Fibroblast of the conjunctiva (primary cell): ENCODE measurements at regions not wholly inside any gene's neighbourhood (a gene's known extent, or its start where the extent isn't known, plus 50 kb on each side); places are given as distances from the start of the nearest gene placed in this dataset.
A peak's percentile ranks its signal among the peaks of the same experiment; 100 is the strongest.
"Not testable (repeated sequence)": the region's sequence is repeated elsewhere in the genome, so short reads cannot be mapped to it uniquely, and the experiment has no call there.

Source experiments
- DNase-seq: peaks from one replicate; pipeline ENCODE4 v3.0.0-alpha.2; 2010; ENCODE audit warnings: low read depth

DNA sequence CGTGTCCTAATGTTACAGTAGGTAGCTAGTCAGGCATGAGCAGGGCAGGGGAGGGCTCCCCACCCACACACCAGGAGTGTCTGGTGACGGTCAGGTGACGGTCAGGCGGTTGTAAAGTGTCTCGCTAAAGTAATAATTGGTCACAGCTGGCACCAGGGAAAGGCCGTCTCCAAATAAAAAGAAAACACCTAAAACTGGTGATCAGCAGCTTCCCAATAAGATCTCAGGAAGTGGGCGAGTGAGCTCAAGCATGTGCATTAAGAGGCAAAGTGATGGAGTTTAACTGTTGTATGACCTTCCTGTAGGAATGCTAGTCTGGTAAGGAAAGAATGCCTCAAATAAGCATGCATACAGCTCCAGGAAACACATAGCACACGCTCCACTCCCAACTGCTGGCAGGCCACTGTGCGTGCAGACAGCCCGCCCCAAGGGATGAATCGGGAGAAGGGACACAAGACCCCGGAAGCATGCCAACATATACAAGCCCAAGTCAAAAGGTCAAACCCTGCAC, 177.1 kb downstream of the RNF144A start:
- DNase-seq, result no peak

DNA sequence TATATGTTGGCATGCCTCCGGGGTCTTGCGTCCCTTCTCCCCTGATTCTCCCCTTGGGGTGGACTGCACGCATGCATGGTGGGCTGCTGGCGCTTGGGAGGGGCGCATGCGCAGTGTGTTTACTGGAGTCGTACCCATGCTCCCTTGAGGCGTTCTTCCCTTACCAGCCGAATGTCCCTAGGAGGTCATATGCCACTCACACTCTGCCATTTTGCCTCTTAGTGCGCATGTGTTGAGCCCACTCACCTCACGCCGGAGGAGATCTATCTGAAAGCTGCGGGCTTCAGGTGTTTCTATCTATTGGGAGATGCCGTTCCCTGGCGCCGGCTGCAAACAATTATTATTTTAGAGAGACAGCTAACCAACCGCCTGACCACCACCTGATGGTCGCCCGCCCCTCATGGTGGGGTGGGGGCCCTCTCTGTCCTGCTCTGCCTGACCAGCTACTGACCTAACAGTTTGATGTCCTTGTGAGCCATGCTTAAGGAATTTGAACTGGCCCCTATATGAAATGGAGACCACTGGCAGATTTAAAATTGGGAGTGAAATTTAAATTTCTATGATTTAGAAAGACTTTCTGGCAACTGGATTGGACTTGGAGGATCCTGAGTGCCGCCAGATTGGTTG, 179.6 kb downstream of the RNF144A start:
- DNase-seq, result no peak

DNA sequence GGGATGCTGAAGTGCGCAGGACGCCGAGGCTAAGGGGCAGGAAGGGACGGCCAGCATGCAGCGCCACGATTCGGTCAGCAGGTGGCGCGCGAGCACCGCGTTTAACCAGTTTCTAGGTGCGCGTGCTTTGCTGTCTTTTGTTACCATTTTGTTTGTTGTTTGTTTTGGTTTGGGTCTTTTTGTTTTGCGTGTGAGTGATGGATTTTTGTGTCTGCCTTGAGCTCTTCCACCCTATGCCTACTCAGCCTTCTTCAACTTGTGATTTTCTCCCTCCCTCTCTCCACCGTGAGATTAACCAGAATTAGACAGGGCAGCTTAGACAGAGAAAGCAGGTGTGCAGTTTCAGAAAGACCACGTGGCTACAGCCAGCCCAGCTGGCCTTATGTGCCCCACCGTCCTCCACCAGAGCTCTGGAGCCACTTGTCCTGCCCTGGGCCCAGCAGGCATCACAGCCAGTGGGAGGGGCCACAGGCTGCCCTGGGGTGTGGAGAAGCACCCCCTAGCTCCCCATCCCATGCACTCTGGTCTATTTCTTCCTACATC, 180.2 kb downstream of the RNF144A start:
- DNase-seq, result peak; percentile 36

DNA sequence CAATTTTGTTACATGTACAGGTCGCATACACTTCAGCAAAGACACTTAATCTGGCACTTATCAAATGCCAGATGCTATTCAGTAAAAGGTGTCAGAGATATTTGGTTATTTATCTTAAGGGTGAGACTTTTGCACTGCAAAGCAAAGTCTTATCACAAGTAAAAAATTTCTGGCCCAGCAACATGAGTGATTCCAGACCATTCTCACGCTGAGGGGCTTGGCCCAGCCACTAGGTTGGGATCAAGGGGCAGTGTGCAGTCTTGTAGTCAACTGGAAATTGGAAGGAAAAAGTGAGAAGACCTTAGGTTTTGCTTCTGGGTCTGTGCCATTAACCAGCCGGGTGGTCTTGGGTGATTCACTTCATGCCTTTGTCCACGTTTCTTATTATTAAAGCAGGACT, 181.6 kb downstream of the RNF144A start:
- DNase-seq, result no peak

DNA sequence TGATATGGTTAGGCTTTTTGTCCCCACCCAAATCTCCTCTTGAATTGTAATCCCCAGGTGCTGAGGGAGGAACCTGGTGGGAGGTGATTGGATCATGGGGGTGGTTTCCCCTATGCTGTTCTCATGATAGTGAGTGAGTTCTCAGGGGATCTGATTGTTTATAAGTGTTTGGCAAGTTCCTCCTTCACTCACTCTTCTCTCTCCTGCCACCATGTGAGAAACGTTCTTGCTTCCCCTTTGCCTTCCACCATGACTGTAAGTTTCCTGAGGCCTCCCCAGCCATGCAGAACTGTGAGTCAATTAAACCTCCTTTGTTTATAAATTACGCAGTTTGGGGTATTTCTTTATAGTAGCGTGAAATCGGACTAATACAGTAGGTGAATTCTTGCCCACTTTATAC, 182.5 kb downstream of the RNF144A start:
- DNase-seq, result not testable (repeated sequence)

DNA sequence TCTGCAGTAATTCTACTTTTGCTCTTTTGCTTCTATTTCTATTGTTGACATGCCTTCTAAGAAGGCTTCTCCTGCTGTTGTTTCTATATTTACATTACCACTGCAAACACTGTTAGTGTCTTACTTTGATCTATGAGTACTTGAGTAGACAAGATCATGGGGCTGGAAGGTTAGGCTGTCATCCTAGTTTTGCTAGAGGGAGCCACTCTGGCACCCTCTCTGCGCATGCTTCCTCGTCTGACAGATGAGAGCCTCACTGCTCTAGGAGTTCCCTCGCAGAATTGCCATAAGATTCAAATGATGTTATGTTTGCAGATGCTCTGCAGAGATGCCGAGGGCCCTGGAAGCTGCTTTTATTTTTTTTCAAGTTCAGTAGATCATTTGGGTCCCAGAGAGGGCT, 185.6 kb downstream of the RNF144A start:
- DNase-seq, result no peak

DNA sequence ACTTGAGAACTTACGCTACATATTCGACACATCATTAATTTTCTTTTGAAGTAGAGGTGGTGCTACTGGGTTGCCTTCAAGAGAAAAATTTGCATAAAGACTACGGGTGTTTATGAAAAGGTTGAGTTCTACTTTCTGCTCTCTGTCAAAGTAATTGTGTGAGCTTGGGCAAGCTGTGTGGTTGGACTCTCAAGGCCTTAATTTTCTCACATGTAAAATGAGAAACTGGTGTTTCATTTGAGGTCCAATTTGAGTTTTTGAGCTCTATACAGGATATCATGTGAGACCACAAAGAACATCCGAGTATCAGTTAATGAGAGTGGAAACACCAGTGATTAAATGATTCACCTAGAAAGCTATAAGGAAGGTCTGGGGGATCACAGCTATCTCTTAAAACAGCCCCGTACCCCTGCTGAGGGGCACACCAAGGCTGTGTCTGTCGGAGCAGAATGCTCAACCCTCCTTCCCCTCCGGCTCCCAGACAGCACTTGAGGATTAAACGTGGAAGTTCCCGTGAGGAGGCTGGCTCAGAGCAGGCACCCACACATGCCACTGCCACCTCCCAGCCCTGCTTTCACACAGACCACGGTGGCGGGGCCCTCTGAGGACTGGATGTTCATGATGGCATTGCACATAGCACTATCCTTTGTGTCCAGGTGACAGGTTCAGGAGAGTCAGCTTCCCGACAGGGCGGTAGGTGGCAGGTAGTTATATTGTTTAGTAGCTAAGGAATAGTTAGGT, 191.8 kb downstream of the RNF144A start:
- no peak for DNase-seq

DNA sequence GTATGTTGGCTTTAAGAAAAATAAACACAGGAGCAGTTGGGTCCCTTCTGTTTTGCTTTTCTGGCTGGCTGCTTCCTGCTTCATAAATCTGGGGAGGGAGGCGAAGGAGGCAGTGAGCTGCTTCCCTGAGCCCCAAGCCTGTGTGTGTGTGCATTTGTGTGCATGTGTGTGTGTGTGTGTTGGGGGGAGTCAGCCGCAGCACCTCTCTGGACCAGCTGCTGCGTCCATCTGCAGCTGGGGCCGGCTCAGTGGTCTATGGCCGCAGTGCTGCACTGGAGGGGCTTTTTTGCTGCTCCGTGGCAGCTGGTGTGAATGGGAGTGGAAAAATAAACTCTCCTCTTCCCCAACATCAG, 192.3 kb downstream of the RNF144A start:
- DNase-seq, result no peak

DNA sequence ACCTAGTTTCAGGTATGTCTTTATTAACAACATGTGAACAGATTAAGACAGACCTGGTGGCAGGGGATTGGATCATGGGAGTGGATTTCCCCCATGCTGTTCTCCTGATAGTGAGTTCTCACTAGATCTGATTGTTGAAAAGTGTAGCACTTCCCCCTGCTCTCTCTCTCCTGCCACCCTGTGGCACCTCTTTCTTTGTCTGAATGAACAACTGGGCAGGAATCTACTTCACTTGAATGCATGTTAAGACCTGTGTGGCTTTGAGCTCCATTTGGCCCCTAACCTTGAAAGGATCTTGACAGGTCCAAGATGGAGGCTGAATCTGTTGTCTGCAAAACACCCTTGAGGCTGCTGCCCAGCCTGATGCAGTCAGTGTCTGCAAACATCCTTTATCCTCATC, 194.4 kb downstream of the RNF144A start:
- no peak for DNase-seq

DNA sequence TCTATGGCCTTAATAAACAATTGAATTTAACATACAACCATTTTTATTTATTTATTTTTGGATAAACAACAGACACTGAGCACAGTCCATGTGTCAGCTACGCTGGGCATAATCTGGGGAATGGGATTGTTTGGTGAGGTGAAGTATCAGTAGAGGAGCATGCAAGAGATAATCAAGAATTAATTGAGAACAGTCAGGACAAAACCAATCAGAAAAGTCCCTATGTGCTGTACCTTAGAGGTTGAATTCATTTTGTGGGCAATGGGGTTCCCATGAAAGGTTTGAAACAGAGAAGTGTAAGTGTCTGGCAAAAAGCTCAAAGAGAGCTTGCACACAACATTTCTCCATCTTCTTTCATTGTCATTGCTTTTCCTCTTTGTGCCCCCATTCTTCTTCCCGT, 198.2 kb downstream of the RNF144A start:
- no peak for DNase-seq

DNA sequence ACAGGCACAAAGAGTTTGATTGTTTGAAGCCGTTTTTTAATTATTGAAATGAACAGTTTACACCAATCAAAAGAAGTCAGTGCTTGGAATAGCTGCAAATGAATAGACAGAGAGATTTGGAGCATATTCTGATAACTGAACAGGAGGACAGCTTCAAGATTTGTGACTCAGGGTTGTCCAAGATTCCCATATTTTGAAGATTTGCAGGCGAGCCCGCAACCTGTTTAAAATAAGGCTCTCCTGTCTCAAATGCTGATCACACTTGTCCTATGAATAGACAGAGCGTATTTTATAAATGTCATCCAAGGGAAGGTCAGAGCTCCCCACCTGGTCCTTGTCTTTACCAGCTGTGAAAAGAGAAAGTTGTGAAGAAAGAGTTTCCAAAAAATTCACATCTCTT, 198.7 kb downstream of the RNF144A start:
- DNase-seq, result no peak

DNA sequence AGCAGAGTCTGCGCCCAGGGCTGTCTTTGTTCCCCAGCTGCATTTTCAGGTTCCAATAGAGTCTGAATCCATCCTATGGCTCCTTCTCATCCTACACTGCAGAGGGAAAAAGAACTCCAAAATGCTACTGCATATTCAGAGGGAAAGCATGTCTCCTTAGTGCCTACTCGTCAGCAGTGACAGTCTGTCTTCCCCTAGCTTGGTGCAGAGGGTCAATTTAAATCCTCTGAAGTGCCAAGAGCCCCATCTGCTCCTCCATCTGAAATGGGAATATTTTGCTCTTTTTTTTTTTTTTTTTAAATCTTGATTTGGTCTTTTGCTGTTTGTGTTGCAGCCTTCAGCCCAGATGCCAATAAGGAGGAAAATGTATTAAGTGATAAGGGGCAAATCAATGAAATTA, 199.3 kb downstream of the RNF144A start:
- no peak for DNase-seq

DNA sequence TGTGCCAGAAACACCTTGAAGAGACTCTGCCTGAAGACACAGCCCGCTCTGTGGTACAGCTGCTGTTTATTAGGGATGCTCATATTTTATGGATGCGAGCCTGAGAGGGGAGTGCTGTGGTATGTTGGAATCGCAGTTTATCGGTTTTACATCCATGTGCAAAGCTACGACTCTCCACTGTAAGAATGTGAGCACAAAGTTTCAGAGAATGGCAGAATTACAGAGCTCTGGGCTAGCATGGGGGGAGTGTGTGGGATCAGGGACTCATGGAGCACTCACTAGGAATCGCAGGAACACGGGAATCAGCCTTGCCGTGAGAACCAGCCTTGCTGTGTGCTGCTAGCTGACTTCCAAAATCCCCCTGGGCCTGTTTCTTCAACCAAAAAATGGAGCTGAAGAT, 199.9 kb downstream of the RNF144A start:
- DNase-seq, result no peak

DNA sequence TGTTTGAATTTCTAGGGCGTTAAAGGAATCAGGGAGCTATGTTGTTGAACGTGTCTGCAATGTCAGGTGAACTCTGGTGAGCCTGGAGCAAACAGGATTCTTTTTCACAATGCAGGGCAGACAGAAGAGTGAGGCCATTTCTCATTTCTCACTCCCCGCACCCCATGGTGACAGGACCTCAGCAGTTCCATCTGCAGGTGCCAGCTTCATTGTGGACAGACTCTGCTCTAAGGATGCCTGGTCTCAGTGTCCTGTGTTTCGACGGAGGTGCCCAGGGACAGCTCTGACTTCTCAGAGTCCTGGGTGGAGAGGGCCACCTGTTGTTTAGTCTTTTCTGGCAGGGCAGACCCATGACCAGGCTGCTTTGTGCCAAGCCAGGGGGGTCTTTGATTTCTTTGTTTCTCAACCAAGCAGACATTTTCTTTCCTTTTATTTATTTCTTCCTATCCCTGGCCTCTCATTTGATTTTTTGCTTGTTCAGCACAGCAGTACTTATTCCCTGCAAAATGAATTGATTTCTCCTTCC, 201.5 kb downstream of the RNF144A start:
- no peak for DNase-seq

DNA sequence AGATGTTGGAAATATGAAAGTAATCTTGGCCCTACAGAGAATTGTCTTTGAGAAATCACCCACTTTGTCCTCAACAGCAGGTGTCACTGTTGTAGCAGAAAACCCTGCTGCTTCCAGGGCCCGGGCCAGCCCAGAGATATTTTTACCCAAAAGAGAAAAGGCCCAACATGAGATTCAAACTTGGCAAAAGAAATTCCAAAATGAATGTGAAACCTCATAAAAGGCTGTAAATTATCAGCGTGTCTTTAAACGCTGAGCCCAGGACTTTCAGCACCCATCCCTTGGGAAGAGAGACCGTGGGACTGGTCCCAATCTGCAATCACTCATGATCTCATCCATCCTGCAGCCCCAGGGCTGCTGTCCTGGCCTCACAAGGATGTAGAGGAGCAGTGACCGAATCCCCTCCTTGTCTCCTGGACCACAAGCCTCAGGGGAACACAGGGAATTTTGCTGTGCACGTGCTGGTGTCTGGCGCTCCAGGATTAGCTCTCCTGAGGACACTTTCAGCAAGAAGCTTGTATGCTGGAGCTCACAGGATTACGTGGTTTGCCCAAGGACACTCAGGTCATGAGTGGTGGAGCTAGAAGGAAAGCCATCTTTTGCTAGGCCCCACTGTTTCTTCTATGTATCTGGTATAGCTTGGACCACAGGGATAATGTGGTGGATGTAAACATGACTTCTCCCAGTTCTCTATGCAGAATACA, 202.1 kb downstream of the RNF144A start:
- peak; percentile 10 for DNase-seq

DNA sequence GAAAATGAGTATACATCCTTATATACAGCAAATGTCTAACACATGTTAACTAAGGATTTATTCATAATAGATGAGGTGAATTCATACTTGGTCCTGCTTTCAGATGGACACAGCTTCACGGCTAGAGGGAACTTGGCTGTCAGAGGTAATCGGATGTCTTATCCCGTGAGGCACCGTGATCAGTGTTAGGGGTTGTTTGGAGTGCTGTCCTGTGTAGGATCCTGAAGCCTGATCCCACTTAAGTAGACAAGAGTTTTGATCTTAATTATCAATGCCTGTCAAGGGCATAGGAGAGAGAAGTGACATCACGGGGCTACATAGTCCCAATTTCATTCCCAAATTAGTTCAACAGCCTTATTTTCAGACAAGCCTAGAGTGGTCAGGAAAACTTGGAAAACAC, 204.6 kb downstream of the RNF144A start:
- no peak for DNase-seq

DNA sequence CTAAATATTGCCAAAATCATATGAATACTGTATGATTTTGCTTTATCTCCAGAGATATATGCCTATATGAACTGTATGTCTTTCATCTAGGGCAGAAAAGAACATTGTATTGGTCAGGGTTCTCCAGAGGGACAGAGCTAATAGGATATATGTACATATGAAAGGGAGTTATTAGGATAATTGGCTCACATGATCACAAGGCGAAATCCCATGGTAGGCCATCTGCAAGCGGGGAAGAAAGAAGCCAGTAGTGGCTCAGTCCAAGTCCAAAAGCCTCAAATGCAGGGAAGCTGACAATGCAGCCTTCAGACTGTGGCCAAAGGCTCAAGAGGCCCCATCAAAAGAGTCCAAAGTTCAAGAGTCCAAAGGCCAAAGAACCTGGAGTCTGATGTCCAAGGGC, 209.9 kb downstream of the RNF144A start:
- no peak for DNase-seq

DNA sequence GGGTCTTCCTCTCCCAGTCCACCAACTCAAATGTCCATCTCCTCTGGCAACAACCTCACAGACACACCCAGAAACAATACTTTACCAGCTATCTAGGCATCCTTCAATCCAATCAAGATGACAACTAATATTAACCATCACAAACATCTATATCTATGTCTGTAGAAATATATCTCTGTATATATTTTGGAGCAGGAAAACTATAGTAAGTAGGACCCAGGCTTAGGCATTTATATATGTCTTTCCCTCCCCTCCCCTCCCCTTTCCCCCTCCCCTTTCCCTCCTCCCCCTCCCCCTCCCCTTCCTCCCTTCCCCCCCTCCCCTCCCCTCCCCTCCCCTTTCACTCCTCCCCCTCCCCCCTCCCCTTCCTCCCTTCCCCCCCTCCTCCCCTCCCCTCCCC, 210.5 kb downstream of the RNF144A start:
- DNase-seq, result no peak

DNA sequence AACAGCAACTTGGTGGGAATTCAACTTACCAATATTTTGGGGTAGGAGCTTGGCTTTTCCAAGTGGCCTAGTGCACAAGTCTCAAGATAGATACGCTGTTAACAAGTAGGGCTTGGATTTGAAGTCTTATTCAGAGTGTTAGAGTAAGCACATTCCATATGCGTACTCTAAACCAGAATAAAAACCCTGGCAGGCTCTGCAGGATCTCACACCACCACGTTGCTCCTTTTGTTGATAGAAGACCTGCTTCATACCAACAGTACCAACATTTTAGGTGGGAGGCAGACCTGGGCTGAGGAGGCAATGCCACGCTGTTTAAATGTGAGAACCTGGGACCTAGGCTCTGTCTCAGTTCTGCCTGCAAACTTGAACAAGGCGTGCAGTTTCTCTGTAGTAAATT, 214.0 kb downstream of the RNF144A start:
- DNase-seq, result no peak

DNA sequence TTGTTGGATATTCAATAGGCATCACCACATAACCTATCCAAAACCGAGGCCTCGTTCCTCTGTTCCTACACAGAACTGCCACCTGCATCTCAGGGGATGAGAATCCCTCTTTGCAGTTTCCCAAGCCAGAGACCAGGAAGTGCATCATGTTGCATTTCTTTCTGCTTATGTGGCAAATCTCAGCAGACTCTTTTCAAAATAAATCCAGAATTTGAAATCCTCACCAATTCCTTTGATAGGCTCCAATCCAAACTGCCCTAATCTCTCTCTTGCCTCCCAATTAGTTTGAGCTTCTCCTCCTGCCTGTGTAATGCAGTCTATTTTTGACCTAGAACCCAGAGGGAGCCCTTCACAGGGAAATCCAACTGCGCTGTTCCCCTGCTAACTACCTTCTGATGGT, 215.5 kb downstream of the RNF144A start:
- DNase-seq, result no peak

DNA sequence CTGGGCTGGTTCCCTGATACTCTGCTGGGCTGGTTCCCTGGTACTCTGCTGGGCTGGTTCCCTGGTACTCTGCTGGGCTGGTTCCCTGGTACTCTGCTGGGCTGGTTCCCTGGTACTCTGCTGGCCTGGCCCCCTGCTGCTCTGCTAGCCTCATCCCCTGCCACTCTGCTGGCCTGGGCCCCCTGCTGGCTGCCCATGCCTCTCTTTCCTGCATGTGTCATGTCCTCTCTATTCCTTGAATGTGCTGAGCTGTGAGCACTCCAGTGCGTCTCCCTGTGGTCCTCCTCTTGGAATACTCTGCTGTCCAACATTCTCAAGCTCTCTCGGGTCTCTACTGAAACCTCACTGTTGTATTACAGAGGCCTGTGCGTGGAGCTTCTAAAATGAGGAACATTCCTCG, 216.3 kb downstream of the RNF144A start:
- no peak for DNase-seq

DNA sequence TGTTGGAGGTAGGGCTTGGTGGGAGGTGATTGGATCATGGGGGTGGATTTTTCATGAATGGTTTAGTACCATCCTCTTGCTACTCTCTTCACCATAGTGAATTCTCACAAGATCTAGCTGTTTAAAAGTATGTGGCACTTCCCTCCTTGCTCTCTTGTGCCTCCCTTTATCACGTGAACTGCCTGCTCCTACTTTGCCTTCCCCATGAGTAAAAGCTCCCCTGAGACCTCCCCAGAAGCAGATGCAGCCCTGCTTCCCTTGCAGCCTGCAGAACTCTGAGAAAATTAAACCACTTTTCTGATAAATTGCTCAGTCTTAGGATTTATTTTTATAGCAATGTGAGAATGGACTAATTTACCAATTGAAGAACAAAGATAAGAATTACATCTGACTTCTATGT, 223.1 kb downstream of the RNF144A start:
- DNase-seq, result no peak

DNA sequence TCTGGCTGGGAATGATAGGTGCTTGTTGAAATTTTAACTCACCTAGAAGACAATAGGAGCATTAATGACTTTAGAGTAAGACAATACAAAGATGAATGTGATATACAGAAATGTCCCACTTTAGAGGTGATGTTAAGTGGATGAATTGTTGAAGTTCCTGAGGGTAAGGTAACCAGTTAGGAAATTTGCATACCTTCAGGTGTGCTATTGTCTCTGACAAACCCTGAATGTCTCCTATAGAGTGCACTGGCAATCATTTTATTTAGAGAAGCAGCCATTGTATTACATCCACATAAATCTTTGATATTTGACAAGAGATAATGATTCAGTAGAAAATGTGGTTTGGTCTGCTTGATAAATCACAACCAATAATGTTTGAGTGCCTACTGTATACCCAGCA, 228.5 kb downstream of the RNF144A start:
- no peak for DNase-seq
